Muscle of leg (tissue), 3 donors: ENCODE measurements at regions not wholly inside any gene's neighbourhood (a gene's known extent, or its start where the extent isn't known, plus 50 kb on each side); places are given as distances from the start of the nearest gene placed in this dataset.

Source experiments
- DNase-seq: peaks from one replicate; pipeline ENCODE4 v3.0.0; 2013
- H3K27ac ChIP-seq: one replicate; pipeline ENCODE4 v1.5.1; 2013; ENCODE audit warnings: mild to moderate bottlenecking, low read length, control low read depth
- H3K27me3 ChIP-seq: one replicate; pipeline ENCODE4 v1.6.1; 2013; ENCODE audit warnings: low read length; ENCODE audit not compliant: control insufficient read depth, insufficient read depth
- H3K36me3 ChIP-seq: one replicate; pipeline ENCODE4 v1.6.1; 2013; ENCODE audit warnings: low read length; ENCODE audit not compliant: control insufficient read depth, insufficient read depth
- H3K4me1 ChIP-seq: one replicate; pipeline ENCODE4 v1.6.1; 2013; ENCODE audit warnings: low read length; ENCODE audit not compliant: control insufficient read depth, insufficient read depth
- H3K4me3 ChIP-seq: one replicate; pipeline ENCODE4 v1.5.1; 2013; ENCODE audit warnings: low read length, control low read depth
- H3K9me3 ChIP-seq: replicated peaks from 2 replicates; pipeline ENCODE4 v1.6.1; 2013; ENCODE audit warnings: low read depth, low read length; ENCODE audit not compliant: control insufficient read depth
- WGBS: methylation state at CpG from one replicate; pipeline ENCODE4 v1.1.5; 2013; ENCODE audit warnings: missing lambda C conversion rate; ENCODE audit not compliant: insufficient coverage; 5-methylcytosine and 5-hydroxymethylcytosine counted together

- H3K27me3 ChIP-seq, result no peaks in the 10 kb centered on the region
- no peaks in the 10 kb centered on the region for H3K9me3 ChIP-seq
- H3K27ac ChIP-seq, result no peak overlapping the region
- no peaks in the 10 kb centered on the region for H3K36me3 ChIP-seq
- whole genome bisulfite sequencing, result 100% methylated on average over 2 of the region's 4 CpGs
- no peaks in the 10 kb centered on the region for H3K4me1 ChIP-seq
- H3K4me3 ChIP-seq, result no peak overlapping the region
- no peak for DNase-seq
These were observed 188.3 kb upstream of the MON1B start for GRCh38 chr16:77002644-77003043.

GRCh38 chr16:77009453-77009852 lies 181.5 kb upstream of the MON1B start:
- DNase-seq, result no peak
- Histone ChIP-seq H3K4me1 (no peaks in the 10 kb centered on the region), H3K27me3 (no peaks in the 10 kb centered on the region), H3K4me3 (no peak overlapping the region), H3K9me3 (no peaks in the 10 kb centered on the region), H3K27ac (no peak overlapping the region), H3K36me3 (no peaks in the 10 kb centered on the region)
- 61% methylated on average over 3 of the region's 6 CpGs for WGBS

GRCh38 chr16:77014441-77014840 lies 176.5 kb upstream of the MON1B start:
- Histone ChIP-seq H3K4me3 (no peak overlapping the region), H3K27ac (no peak overlapping the region), H3K36me3 (no peaks in the 10 kb centered on the region), H3K4me1 (no peaks in the 10 kb centered on the region), H3K9me3 (no peaks in the 10 kb centered on the region), H3K27me3 (no peaks in the 10 kb centered on the region)
- no CpG with 5 or more reads among the region's 2 CpGs for WGBS
- no peak for DNase-seq

GRCh38 chr16:77030600-77030999 lies 160.4 kb upstream of the MON1B start:
- no CpG with 5 or more reads among the region's 1 CpG for WGBS
- Histone ChIP-seq H3K27ac (no peak overlapping the region), H3K36me3 (no peaks in the 10 kb centered on the region), H3K27me3 (peaks cover 2% of the 10 kb centered on the region), H3K4me3 (no peak overlapping the region), H3K9me3 (peaks cover 2% of the 10 kb centered on the region), H3K4me1 (no peaks in the 10 kb centered on the region)
- DNase-seq, result no peak

- H3K9me3 ChIP-seq, result peaks cover 2% of the 10 kb centered on the region
- H3K27ac ChIP-seq, result no peak overlapping the region
- peak; percentile 61 for DNase-seq
- H3K36me3 ChIP-seq, result no peaks in the 10 kb centered on the region
- WGBS, result no CpG with 5 or more reads among the region's 2 CpGs
- H3K4me3 ChIP-seq, result no peak overlapping the region
- peaks cover 2% of the 10 kb centered on the region for H3K27me3 ChIP-seq
- H3K4me1 ChIP-seq, result no peaks in the 10 kb centered on the region
These were observed 157.5 kb upstream of the MON1B start for GRCh38 chr16:77033516-77033915.

GRCh38 chr16:77035361-77035760 lies 155.6 kb upstream of the MON1B start:
- DNase-seq, result no peak
- H3K9me3 ChIP-seq, result peaks cover 2% of the 10 kb centered on the region
- no peak overlapping the region for H3K4me3 ChIP-seq
- no peaks in the 10 kb centered on the region for H3K4me1 ChIP-seq
- no peak overlapping the region for H3K27ac ChIP-seq
- no peaks in the 10 kb centered on the region for H3K27me3 ChIP-seq
- no peaks in the 10 kb centered on the region for H3K36me3 ChIP-seq

GRCh38 chr16:77037696-77038347 lies 153.2 kb upstream of the MON1B start:
- Histone ChIP-seq H3K4me1 (no peaks in the 10 kb centered on the region), H3K36me3 (no peaks in the 10 kb centered on the region), H3K4me3 (no peak overlapping the region), H3K9me3 (peaks cover 2% of the 10 kb centered on the region), H3K27me3 (no peaks in the 10 kb centered on the region), H3K27ac (no peak overlapping the region)
- DNase-seq, result no peak
- WGBS, result 94% methylated on average over 2 of the region's 2 CpGs

GRCh38 chr16:77041468-77041867 lies 149.5 kb upstream of the MON1B start:
- DNase-seq, result no peak
- no CpG with 5 or more reads among the region's 5 CpGs for WGBS
- H3K27ac ChIP-seq, result no peak overlapping the region
- H3K27me3 ChIP-seq, result no peaks in the 10 kb centered on the region
- no peak overlapping the region for H3K4me3 ChIP-seq
- no peaks in the 10 kb centered on the region for H3K4me1 ChIP-seq
- H3K36me3 ChIP-seq, result no peaks in the 10 kb centered on the region
- H3K9me3 ChIP-seq, result no peaks in the 10 kb centered on the region

GRCh38 chr16:77043076-77043475 lies 147.9 kb upstream of the MON1B start:
- Histone ChIP-seq H3K27me3 (no peaks in the 10 kb centered on the region), H3K27ac (no peak overlapping the region), H3K4me1 (no peaks in the 10 kb centered on the region), H3K4me3 (no peak overlapping the region), H3K36me3 (no peaks in the 10 kb centered on the region), H3K9me3 (no peaks in the 10 kb centered on the region)
- no peak for DNase-seq
- no CpG with 5 or more reads among the region's 1 CpG for WGBS

- H3K27me3 ChIP-seq, result no peaks in the 10 kb centered on the region
- WGBS, result no CpG with 5 or more reads among the region's 4 CpGs
- no peak overlapping the region for H3K27ac ChIP-seq
- no peaks in the 10 kb centered on the region for H3K9me3 ChIP-seq
- H3K4me1 ChIP-seq, result no peaks in the 10 kb centered on the region
- no peak for DNase-seq
- no peak overlapping the region for H3K4me3 ChIP-seq
- H3K36me3 ChIP-seq, result no peaks in the 10 kb centered on the region
These were observed 144.8 kb upstream of the MON1B start for GRCh38 chr16:77046206-77046605.

- Histone ChIP-seq H3K36me3 (no peaks in the 10 kb centered on the region), H3K27ac (no peak overlapping the region), H3K4me1 (no peaks in the 10 kb centered on the region), H3K9me3 (no peaks in the 10 kb centered on the region), H3K4me3 (no peak overlapping the region), H3K27me3 (no peaks in the 10 kb centered on the region)
- DNase-seq, result no peak
These were observed 142.9 kb upstream of the MON1B start for GRCh38 chr16:77048085-77048484.
